HG03521 (cell line): ENCODE measurements at regions not wholly inside any gene's neighbourhood (a gene's known extent, or its start where the extent isn't known, plus 50 kb on each side); places are given as distances from the start of the nearest gene placed in this dataset.
A peak's percentile ranks its signal among the peaks of the same experiment; 100 is the strongest.

Experiments used
- ATAC-seq: cut with Tn5 transposase; IDR thresholded peaks from one replicate; pipeline ENCODE4 v1.9.1; 2021; ENCODE audit warnings: mild to moderate bottlenecking, moderate library complexity; ENCODE audit not compliant: unreplicated experiment

GRCh38 chr4:14087459-14087858 is 459.9 kb upstream of the BOD1L1 start:
- ATAC-seq, result no peak

- ATAC-seq, result no peak
Measured at GRCh38 chr4:14087921-14088320, 460.4 kb upstream of the BOD1L1 start.

DNA sequence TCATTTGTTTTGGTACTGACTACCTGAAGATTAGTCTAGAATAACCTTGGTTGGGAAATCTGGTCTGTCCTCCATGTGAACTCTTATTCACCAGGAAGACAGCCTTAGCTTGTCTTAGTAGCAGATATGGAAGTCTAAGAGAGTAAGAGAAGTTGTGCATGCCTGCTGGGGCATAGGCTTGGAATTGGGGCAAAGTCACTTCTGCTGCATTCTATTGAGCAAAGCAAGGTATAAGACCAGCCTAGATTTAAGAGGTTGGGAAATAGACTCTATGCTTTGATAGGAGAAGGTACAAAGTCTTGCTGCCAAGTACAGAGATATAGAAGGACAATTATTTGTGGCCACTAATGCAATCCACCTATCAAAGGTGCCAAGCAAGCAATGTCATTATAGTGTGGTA is 464.0 kb upstream of the BOD1L1 start:
- ATAC-seq, result no peak

DNA sequence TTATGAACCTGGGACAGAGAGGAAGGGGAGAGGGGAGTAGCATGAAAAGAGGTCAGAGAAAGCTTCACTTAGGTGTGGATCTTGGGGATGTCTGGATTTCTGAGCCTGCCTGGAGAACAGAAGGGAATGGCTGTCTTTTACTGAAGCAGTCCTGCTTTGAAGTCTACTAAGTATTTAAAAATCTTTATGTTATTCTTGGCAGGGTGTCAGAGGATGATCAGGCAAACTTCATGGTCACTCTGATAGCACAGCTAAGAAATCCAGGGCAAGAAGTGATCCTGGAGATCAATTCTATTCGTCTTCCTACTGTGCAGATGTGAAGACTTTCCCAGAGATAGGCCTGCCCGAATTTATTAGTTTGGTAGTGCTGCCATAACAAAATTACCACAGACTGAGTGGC is 464.4 kb upstream of the BOD1L1 start:
- no peak for ATAC-seq

- ATAC-seq, result no peak
Measured at GRCh38 chr4:14092741-14093140, 465.2 kb upstream of the BOD1L1 start.

GRCh38 chr4:14095831-14096230 is 468.3 kb upstream of the BOD1L1 start:
- ATAC-seq, result no peak

DNA sequence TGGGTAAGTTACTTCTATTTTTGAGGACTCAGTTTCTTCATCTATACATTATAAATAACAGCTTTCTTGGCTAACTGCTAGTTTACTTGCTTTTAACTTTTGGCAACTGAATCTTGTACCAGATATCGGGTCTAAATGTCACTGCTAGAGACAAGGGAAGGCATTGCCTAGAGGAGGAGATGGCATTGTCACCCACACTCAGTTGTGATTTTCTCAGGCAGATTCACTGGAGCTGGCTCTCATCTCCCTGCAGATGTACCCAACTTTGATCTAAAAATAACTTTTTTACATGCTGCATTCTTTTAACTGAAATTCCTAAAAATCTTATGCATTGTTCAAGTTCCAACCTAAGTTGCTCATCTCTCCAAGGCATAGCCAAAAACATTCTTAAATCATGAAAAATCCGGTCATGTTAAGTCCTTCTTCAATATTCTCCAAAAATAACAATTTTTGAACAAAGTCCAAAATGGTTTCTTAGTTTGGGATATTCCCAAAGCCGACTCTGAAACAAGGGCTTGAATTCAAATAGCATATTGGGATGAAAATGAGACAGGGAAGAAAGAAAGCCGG is 469.0 kb upstream of the BOD1L1 start:
- ATAC-seq, result no peak

GRCh38 chr4:14100349-14100748 is 472.8 kb upstream of the BOD1L1 start:
- ATAC-seq, result no peak

DNA sequence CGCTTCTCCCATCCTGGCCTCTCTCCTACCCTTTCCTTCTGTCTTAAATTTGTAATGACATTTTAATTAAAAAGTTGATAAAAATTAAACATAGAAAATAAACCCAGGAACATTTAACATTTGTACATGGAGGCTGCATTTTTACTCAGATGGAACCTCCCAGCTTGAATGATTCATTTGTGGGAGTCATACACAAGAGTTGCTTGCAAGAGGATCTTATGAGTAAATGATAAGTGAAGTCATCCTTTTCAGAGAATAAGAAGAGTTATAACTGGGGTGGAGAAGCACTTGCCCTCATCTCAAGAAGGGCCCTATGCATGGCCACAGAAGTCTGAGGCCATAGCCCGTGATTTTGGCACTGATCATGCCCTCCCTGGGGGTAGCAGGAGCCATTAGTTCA is 482.9 kb upstream of the BOD1L1 start:
- ATAC-seq, result no peak

DNA sequence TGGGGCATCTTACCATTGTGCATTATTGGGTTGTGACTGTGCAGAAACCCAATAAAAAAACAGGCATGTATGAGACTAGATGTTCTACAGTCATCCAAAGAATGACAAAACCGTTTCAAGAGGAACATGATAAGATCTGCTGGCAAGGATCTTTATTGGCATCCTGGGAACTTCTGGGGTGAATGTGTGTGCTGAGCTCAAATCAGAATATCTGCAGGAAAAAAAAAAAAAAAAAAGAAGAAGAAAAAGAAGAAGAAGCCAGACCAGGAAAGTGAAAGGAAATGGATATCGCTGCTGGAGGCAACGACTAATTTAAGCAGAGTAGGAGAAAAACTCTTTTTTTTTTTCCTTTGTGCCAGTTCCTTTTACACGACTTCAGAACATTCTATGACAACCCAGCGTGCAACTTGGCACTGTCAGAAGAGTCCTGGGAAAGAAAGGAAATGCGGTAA is 484.2 kb upstream of the BOD1L1 start:
- no peak for ATAC-seq

GRCh38 chr4:14115106-14115505 is 487.6 kb upstream of the BOD1L1 start:
- ATAC-seq, result no peak

GRCh38 chr4:14117575-14118238 is 490.2 kb upstream of the BOD1L1 start:
- ATAC-seq, result no peak

GRCh38 chr4:14124816-14125215 is 497.3 kb upstream of the BOD1L1 start:
- no peak for ATAC-seq

- ATAC-seq, result peak; percentile 93
Measured at GRCh38 chr4:14125375-14126129, 498.0 kb upstream of the BOD1L1 start.

- ATAC-seq, result no peak
Measured at GRCh38 chr4:14130551-14130950, 503.0 kb upstream of the BOD1L1 start.

DNA sequence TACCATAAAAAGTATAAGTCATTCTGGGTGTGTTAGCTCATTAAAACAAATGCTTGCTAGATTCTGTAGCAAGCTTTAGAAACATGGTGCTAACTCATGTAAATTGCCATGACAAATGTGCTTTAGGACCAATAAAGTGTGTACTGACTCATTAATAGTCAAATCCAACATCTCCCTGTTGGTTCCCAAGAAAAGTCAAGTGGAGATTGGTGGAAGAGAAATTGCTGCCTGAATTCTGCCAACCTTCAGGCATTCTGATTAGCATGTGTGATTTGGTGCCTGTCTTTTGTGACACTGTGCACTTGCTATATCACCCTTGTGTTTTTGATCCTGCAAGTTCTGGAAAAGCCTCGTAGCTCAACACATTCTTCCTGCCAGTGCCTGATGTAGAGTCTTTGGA is 503.8 kb upstream of the BOD1L1 start:
- no peak for ATAC-seq

- ATAC-seq, result no peak
Measured at GRCh38 chr4:14132301-14132700, 504.8 kb upstream of the BOD1L1 start.

- no peak for ATAC-seq
Measured at GRCh38 chr4:14138106-14138505, 510.6 kb upstream of the BOD1L1 start.

DNA sequence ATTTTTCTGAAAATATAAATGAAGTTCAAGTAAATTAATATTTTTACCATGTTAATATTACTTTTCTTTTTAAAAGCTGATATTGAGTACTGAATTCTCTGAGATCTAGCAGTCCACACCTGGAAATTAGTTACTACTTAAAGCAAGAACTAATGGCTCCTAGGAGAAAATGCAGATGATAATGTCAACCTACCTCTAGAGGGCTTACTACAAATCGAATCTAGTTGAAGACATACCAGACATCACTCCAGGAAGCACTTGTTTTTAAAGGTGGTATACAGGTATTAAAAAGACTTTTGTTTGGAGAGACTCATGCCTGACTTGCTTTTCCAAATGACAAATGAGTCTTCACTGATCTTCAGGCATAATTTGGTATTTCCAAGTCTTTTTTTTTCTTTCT is 516.4 kb upstream of the BOD1L1 start:
- no peak for ATAC-seq

DNA sequence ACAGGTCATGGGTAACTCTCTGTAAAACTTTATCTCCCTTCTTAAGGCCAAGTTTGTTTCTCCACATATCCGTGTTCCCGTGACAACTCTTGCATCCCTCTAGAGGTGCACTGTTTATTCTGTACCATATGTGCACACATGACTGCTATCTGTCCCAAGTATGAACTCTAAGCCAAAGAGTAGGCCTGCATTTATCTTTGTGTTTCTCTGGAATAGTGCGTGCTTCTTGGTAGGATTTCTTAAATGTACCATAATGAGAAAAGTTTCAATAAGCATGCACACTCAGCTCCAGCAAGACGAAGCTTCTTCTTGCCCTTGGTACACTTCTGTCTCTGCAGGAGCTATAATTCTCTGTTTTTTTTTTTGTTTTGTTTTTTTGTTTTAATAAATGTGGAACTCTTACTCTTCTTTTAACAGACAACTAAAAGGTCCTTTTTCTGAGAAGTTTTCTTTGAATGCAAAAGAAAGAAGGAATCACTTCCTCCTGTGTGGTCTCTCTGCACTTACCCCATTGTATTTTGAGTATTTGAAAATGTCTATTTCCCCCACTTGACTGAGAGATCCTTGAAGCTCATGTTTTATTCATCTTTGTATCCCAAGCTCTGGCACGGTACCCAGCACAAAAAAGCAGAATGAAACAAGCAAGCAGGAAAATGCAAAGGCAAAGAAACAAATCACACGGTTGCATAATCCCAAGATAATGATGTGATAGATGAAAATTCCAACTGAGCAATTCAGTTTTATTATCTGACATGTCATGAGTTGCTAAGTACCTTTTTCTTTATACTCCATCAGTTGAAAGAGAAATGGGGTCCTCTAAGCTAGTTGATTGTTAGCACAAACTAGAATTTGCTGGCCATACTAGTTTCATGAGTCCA is 521.9 kb upstream of the BOD1L1 start:
- no peak for ATAC-seq

- no peak for ATAC-seq
Measured at GRCh38 chr4:14151101-14151500, 523.6 kb upstream of the BOD1L1 start.
